PC-3 (cell line): ENCODE measurements at regions not wholly inside any gene's neighbourhood (a gene's known extent, or its start where the extent isn't known, plus 50 kb on each side); places are given as distances from the start of the nearest gene placed in this dataset.

Source experiments
- ATAC-seq: fragments of 200-7000 bp; cut with Tn5 transposase; 2 replicates; pipeline ENCODE4 v1.9.1; 2020; ENCODE audit warnings: mild to moderate bottlenecking, moderate library complexity
- BruUV-seq: library from RNA; stranded (reverse); fragments of 400-500 nt; replicated peaks from 2 replicates; lab custom pipeline; 2021; lab: Mats Ljungman, UMichigan
- CTCF ChIA-PET: fragments of 300-600 bp; sonication (Branson Sonifier 250); formaldehyde crosslinking; loops from one replicate; lab custom pipeline; 2022; ENCODE audit warnings: antibody characterized with exemption; lab: Charles Lee
- POLR2A ChIA-PET: fragments of 300-600 bp; sonication (Branson Sonifier 250); formaldehyde crosslinking; loops from one replicate; lab custom pipeline; 2022; ENCODE audit warnings: antibody characterized with exemption; ENCODE audit not compliant: unreplicated experiment; lab: Charles Lee
- DNase-seq: peaks from one replicate; pipeline ENCODE4 v3.0.0-alpha.2; 2015
- H2AFZ ChIP-seq: fragments of 300-600 bp; sonication (generic); 2 replicates; pipeline ENCODE4 v1.6.0; 2016; ENCODE audit warnings: antibody characterized with exemption, low read length
- H3F3A ChIP-seq: fragments of 300-600 bp; sonication (generic); one replicate; pipeline ENCODE4 v1.6.0; 2017; ENCODE audit warnings: antibody characterized with exemption, low read length, control low read depth, mild to moderate bottlenecking; ENCODE audit not compliant: unreplicated experiment
- H3K27ac ChIP-seq: fragments of 300-600 bp; sonication (generic); 2 replicates; pipeline ENCODE4 v1.5.1; 2016; ENCODE audit warnings: mild to moderate bottlenecking, low read length
- H3K27me3 ChIP-seq: fragments of 300-600 bp; sonication (generic); 2 replicates; pipeline ENCODE4 v1.6.1; 2016; ENCODE audit warnings: low read length, mixed read lengths
- H3K36me3 ChIP-seq: fragments of 300-600 bp; sonication (generic); 2 replicates; pipeline ENCODE4 v1.6.1; 2016; ENCODE audit warnings: low read depth, mixed run types, low read length, mixed read lengths
- H3K4me1 ChIP-seq: fragments of 300-600 bp; sonication (generic); 2 replicates; pipeline ENCODE4 v1.5.1; 2016; ENCODE audit warnings: low read length; ENCODE audit not compliant: insufficient read depth
- H3K4me2 ChIP-seq: fragments of 300-600 bp; sonication (generic); 2 replicates; pipeline ENCODE4 v1.6.0; 2016; ENCODE audit warnings: low read length
- H3K4me3 ChIP-seq: fragments of 300-600 bp; sonication (generic); 2 replicates; pipeline ENCODE4 v1.5.1; 2016; ENCODE audit warnings: mild to moderate bottlenecking, low read length, mixed read lengths
- H3K79me2 ChIP-seq: fragments of 300-600 bp; sonication (generic); 2 replicates; pipeline ENCODE4 v1.6.1; 2017; ENCODE audit warnings: low read length, mixed read lengths
- H3K9ac ChIP-seq: fragments of 300-600 bp; sonication (generic); 2 replicates; pipeline ENCODE4 v1.6.0; 2016; ENCODE audit warnings: mild to moderate bottlenecking, low read length
- H3K9me2 ChIP-seq: fragments of 300-600 bp; sonication (generic); replicated peaks from 2 replicates; pipeline ENCODE4 v1.6.1; 2016; ENCODE audit warnings: mixed run types, low read length, mixed read lengths
- H3K9me3 ChIP-seq: fragments of 300-600 bp; sonication (generic); 2 replicates; pipeline ENCODE4 v1.6.1; 2016; ENCODE audit warnings: low read length, mixed read lengths
- H4K20me1 ChIP-seq: fragments of 300-600 bp; sonication (generic); 2 replicates; pipeline ENCODE4 v1.6.1; 2016; ENCODE audit warnings: low read length, mixed read lengths
- EZH2 ChIP-seq: fragments of 300-600 bp; sonication (generic); IDR thresholded peaks from one replicate; pipeline ENCODE4 v1.6.1; 2017; ENCODE audit warnings: antibody characterized with exemption, mild to moderate bottlenecking, low read length; ENCODE audit not compliant: unreplicated experiment
- EZH2phosphoT487 ChIP-seq: fragments of 300-600 bp; sonication (generic); IDR thresholded peaks from 2 replicates; pipeline ENCODE4 v1.6.1; 2018; ENCODE audit warnings: mild to moderate bottlenecking, antibody characterized with exemption, low read length, borderline replicate concordance
- intact Hi-C: fragments of 100-400 bp; cut with micrococcal nuclease; formaldehyde crosslinking; loops from 2 replicates; pipeline ENCODE4 v1.9.0; 2023
- TF ChIP-seq, protein P1 (sequence below): fragments of 300-600 bp; sonication (generic); conservative IDR thresholded peaks from 2 replicates; pipeline ENCODE4 v1.5.1; 2017; ENCODE audit warnings: antibody characterized with exemption, low read depth, mild to moderate bottlenecking, low read length

DNA sequence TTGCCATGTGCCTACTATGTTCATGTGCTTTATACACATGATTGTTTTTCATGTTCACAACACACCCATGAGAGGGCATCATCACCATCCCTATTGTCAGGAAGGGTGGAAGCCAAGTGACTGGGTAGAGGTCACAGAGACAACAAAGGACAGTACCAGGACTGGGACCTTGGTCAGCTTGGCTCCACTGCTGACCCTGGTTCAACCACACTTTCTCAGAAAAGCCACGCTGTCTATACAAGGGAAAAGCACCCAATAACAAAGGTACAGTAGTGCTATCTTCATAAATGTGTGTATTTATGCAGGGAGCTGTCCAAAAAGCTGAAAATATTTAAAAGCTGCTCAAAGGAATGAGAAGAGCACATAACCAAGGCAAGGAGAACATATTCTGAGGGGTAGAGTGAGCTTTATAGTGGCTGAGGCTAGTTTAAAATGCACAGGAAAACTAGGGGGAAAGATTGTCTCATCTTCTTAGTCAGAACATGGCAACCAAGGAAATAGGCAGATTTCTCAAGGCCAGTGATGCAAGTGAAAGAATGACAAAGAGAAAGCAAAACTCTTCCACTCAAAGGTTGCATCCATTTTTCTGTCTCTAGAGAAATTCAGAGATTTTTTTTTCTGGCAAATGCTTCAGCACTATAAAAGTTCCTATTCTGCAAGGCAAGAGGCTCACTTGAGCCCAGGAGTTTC, 415.0 kb downstream of the FOXO1 start:
- Histone ChIP-seq H3F3A (no peaks in the 10 kb centered on the region), H3K79me2 (no peaks in the 10 kb centered on the region), H3K36me3 (no peaks in the 10 kb centered on the region), H3K9me2 (no peaks in the 10 kb centered on the region), H3K27ac (no peak overlapping the region), H3K4me1 (no peaks in the 10 kb centered on the region), H3K4me2 (no peak overlapping the region), H3K27me3 (no peaks in the 10 kb centered on the region), H4K20me1 (no peaks in the 10 kb centered on the region), H2AFZ (no peak overlapping the region), H3K9ac (no peak overlapping the region), H3K9me3 (no peaks in the 10 kb centered on the region), H3K4me3 (no peak overlapping the region)
- BruUV-seq, result no TSS peak
- ATAC-seq, result no peak
- no peak for DNase-seq
- POLR2A ChIA-PET, result no interaction called here
- intact Hi-C loops, result no loop called here
- TF ChIP-seq EZH2 (no peak), EZH2phosphoT487 (no peak)
- TF ChIP-seq, protein P1, sequence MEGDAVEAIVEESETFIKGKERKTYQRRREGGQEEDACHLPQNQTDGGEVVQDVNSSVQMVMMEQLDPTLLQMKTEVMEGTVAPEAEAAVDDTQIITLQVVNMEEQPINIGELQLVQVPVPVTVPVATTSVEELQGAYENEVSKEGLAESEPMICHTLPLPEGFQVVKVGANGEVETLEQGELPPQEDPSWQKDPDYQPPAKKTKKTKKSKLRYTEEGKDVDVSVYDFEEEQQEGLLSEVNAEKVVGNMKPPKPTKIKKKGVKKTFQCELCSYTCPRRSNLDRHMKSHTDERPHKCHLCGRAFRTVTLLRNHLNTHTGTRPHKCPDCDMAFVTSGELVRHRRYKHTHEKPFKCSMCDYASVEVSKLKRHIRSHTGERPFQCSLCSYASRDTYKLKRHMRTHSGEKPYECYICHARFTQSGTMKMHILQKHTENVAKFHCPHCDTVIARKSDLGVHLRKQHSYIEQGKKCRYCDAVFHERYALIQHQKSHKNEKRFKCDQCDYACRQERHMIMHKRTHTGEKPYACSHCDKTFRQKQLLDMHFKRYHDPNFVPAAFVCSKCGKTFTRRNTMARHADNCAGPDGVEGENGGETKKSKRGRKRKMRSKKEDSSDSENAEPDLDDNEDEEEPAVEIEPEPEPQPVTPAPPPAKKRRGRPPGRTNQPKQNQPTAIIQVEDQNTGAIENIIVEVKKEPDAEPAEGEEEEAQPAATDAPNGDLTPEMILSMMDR, result no peak
- CTCF ChIA-PET, result interaction anchor here (0.6 kb wide), 1 partner anchor 22 kb away, joined by 3 read pairs; no protein-coding TSS in a partner anchor

DNA sequence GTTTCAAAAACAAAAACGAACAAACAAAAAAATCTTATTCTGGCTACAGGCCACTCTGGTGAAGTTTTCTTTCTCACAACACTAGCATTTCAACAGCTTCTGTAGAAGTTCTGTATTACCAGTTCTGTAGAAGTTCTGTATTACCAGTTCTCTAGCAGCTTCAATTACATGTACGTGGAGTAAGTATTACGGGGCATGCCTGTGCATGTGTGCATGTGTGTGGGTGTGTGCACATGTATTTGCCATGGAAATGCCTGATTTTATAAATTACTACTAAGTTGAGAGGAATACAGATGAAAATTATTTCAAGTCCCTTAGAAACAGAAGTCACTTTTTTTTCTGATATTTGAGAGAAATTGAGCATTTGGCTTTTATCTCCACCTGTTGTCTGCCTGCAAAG, 414.2 kb downstream of the FOXO1 start:
- Histone ChIP-seq H3K27ac (no peak overlapping the region), H3K9me3 (no peaks in the 10 kb centered on the region), H3K4me3 (no peak overlapping the region), H3K27me3 (no peaks in the 10 kb centered on the region), H3K4me2 (no peak overlapping the region), H4K20me1 (no peaks in the 10 kb centered on the region), H3K9me2 (no peaks in the 10 kb centered on the region), H3K36me3 (no peaks in the 10 kb centered on the region), H3F3A (no peaks in the 10 kb centered on the region), H2AFZ (no peak overlapping the region), H3K79me2 (no peaks in the 10 kb centered on the region), H3K9ac (no peak overlapping the region), H3K4me1 (no peaks in the 10 kb centered on the region)
- ATAC-seq, result no peak
- CTCF ChIA-PET, result no interaction called here
- DNase-seq, result no peak
- POLR2A ChIA-PET, result no interaction called here
- TF ChIP-seq, protein P1, result no peak
- TF ChIP-seq EZH2phosphoT487, result no peak
- no peak for TF ChIP-seq EZH2
- intact Hi-C loops, result no loop called here
- no TSS peak for BruUV-seq

DNA sequence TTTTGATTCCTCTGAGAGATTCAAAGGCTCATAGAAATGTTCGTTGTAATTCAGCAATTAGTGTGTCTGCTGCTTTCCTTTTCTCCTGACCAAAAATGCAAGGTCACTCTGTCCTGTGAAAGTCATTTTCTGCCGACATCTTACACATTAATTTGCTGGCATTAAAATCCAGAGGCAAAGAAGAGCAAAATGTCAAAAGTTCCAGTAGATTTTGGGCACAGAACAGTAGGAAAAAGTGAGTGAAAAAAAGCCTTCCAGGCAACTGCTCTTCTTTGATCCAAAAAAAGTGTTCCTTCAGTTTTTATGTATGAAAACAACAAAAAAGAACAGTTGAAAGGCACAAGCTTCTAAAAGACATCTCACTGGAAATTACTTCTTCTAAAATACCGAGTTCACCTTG, 413.8 kb downstream of the FOXO1 start:
- CTCF ChIA-PET, result no interaction called here
- BruUV-seq, result no TSS peak
- H3K27me3 ChIP-seq, result no peaks in the 10 kb centered on the region
- no peaks in the 10 kb centered on the region for H3K36me3 ChIP-seq
- intact Hi-C loops, result no loop called here
- ATAC-seq, result no peak
- no peak for DNase-seq
- H3K9me2 ChIP-seq, result no peaks in the 10 kb centered on the region
- no peak overlapping the region for H3K9ac ChIP-seq
- no peaks in the 10 kb centered on the region for H3K79me2 ChIP-seq
- H3F3A ChIP-seq, result no peaks in the 10 kb centered on the region
- TF ChIP-seq EZH2 (no peak), EZH2phosphoT487 (no peak)
- TF ChIP-seq, protein P1, result no peak
- no peak overlapping the region for H3K4me3 ChIP-seq
- no peaks in the 10 kb centered on the region for H4K20me1 ChIP-seq
- H2AFZ ChIP-seq, result no peak overlapping the region
- H3K9me3 ChIP-seq, result no peaks in the 10 kb centered on the region
- no peak overlapping the region for H3K27ac ChIP-seq
- POLR2A ChIA-PET, result no interaction called here
- H3K4me1 ChIP-seq, result no peaks in the 10 kb centered on the region
- no peak overlapping the region for H3K4me2 ChIP-seq
